RWPE2 (cell line): ENCODE measurements at regions not wholly inside any gene's neighbourhood (a gene's known extent, or its start where the extent isn't known, plus 50 kb on each side); places are given as distances from the start of the nearest gene placed in this dataset.
A peak's percentile ranks its signal among the peaks of the same experiment; 100 is the strongest.

Source experiments
- ATAC-seq: fragments of 200-7000 bp; cut with Tn5 transposase; 3 replicates; pipeline ENCODE4 v1.9.1; 2021; ENCODE audit warnings: low read depth
- DNase-seq: peaks from one replicate; pipeline ENCODE4 v3.0.0-alpha.2; 2020; ENCODE audit warnings: low spot score
- H3K27ac ChIP-seq: fragments of 450-650 bp; 2 replicates; pipeline ENCODE4 v1.5.1; 2017; ENCODE audit warnings: mild to moderate bottlenecking; ENCODE audit not compliant: poor library complexity, severe bottlenecking
- H3K27me3 ChIP-seq: fragments of 250-450 bp; sonication (Bioruptor Pico); 2 replicates; pipeline ENCODE4 v1.5.1; 2021; ENCODE audit warnings: mild to moderate bottlenecking, moderate library complexity; ENCODE audit not compliant: insufficient read depth, poor library complexity, severe bottlenecking
- H3K36me3 ChIP-seq: fragments of 250-450 bp; sonication (Bioruptor Pico); 2 replicates; pipeline ENCODE4 v1.5.1; 2020; ENCODE audit warnings: low read depth, mild to moderate bottlenecking, moderate library complexity
- H3K4me1 ChIP-seq: fragments of 250-450 bp; sonication (Bioruptor Pico); 2 replicates; pipeline ENCODE4 v1.5.1; 2021; ENCODE audit warnings: mild to moderate bottlenecking, moderate library complexity; ENCODE audit not compliant: insufficient read depth, poor library complexity, severe bottlenecking
- H3K4me3 ChIP-seq: fragments of 250-450 bp; sonication (Bioruptor Pico); 2 replicates; pipeline ENCODE4 v1.5.1; 2021; ENCODE audit warnings: mild to moderate bottlenecking, moderate library complexity; ENCODE audit not compliant: severe bottlenecking
- H3K9me3 ChIP-seq: fragments of 250-450 bp; sonication (Bioruptor Pico); 2 replicates; pipeline ENCODE4 v1.5.1; 2021; ENCODE audit warnings: mild to moderate bottlenecking, moderate library complexity; ENCODE audit not compliant: severe bottlenecking
- CTCF ChIP-seq: fragments of 450-650 bp; IDR thresholded peaks from one replicate; pipeline ENCODE4 v1.5.1; 2017; ENCODE audit warnings: mild to moderate bottlenecking, moderate library complexity; ENCODE audit not compliant: poor library complexity, severe bottlenecking

- H3K9me3 ChIP-seq: no peaks in the 10 kb centered on the region
Measured at GRCh38 chr21:43304621-43305335, 122.2 kb downstream of the SIK1 start.

GRCh38 chr21:43304206-43304605 is 122.7 kb downstream of the SIK1 start:
- Histone ChIP-seq H3K4me1 (peaks cover 12% of the 10 kb centered on the region), H3K27me3 (no peaks in the 10 kb centered on the region), H3K4me3 (no peak overlapping the region), H3K27ac (no peak overlapping the region), H3K36me3 (no peaks in the 10 kb centered on the region), H3K9me3 (no peaks in the 10 kb centered on the region)
- TF ChIP-seq CTCF: no peak
- ATAC-seq: no peak
- DNase-seq: peak; percentile 32

More at GRCh38 chr21:43304621-43305335, 122.2 kb downstream of the SIK1 start:
- no peak for TF ChIP-seq CTCF
- H3K4me3 ChIP-seq: no peak overlapping the region
- no peaks in the 10 kb centered on the region for H3K36me3 ChIP-seq
- no peak overlapping the region for H3K27ac ChIP-seq
- DNase-seq (peak; percentile 45), ATAC-seq (no peak)
- H3K27me3 ChIP-seq: no peaks in the 10 kb centered on the region
- peaks cover 12% of the 10 kb centered on the region for H3K4me1 ChIP-seq

- ATAC-seq (no peak), DNase-seq (peak; percentile 38)
- Histone ChIP-seq H3K27ac (no peak overlapping the region), H3K4me3 (no peak overlapping the region), H3K4me1 (peaks cover 12% of the 10 kb centered on the region), H3K9me3 (no peaks in the 10 kb centered on the region), H3K27me3 (no peaks in the 10 kb centered on the region), H3K36me3 (no peaks in the 10 kb centered on the region)
- TF ChIP-seq CTCF: no peak
Measured at GRCh38 chr21:43303275-43304178, 123.4 kb downstream of the SIK1 start.

- ATAC-seq (no peak), DNase-seq (peak; percentile 34)
- H3K9me3 ChIP-seq: no peaks in the 10 kb centered on the region
- H3K4me1 ChIP-seq: peaks cover 12% of the 10 kb centered on the region
- TF ChIP-seq CTCF: no peak
- no peak overlapping the region for H3K4me3 ChIP-seq
- H3K27ac ChIP-seq: no peak overlapping the region
- no peaks in the 10 kb centered on the region for H3K27me3 ChIP-seq
- H3K36me3 ChIP-seq: no peaks in the 10 kb centered on the region
Measured at GRCh38 chr21:43302769-43303168, 124.2 kb downstream of the SIK1 start.
